Hepatocyte (in vitro differentiated cells): ENCODE measurements at regions not wholly inside any gene's neighbourhood (a gene's known extent, or its start where the extent isn't known, plus 50 kb on each side); places are given as distances from the start of the nearest gene placed in this dataset.

Experiments
- EZH2 ChIP-seq: fragments of 200-600 bp; sonication (generic); IDR thresholded peaks from 2 replicates; pipeline ENCODE4 v1.6.1; 2016; ENCODE audit warnings: antibody characterized with exemption, mild to moderate bottlenecking, borderline replicate concordance
- EZH2phosphoT487 ChIP-seq: fragments of 200-600 bp; sonication (generic); IDR thresholded peaks from one replicate; pipeline ENCODE4 v1.6.1; 2018; ENCODE audit warnings: antibody characterized with exemption, mild to moderate bottlenecking, low read depth, moderate library complexity; ENCODE audit not compliant: unreplicated experiment, severe bottlenecking
- TF ChIP-seq, protein P1 (sequence below): fragments of 200-600 bp; sonication (generic); IDR thresholded peaks from 2 replicates; pipeline ENCODE4 v1.5.1; 2016; ENCODE audit warnings: antibody characterized with exemption, mild to moderate bottlenecking; ENCODE audit not compliant: poor library complexity

DNA sequence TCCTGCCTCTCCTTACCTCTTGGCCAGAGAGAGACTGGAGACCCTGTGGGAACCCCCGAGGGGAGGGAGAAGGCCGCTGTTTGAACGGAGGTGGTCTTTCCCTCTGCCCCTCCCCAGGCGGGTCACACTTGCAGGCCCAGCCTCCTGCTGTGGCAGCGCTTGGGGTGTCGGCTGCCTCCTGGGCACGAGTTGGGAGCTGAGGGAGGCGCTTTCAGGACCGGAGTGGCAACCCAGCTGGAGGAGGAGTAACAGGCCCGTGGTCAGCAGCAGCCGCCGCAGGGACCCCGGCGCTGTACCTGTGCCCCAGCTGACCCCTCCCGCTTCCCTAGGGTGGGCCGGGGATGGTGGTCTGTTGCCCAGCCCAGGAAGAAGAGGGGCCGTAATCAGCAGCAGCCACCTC lies 278.3 kb downstream of the SEC14L1 start:
- TF ChIP-seq, protein P1, sequence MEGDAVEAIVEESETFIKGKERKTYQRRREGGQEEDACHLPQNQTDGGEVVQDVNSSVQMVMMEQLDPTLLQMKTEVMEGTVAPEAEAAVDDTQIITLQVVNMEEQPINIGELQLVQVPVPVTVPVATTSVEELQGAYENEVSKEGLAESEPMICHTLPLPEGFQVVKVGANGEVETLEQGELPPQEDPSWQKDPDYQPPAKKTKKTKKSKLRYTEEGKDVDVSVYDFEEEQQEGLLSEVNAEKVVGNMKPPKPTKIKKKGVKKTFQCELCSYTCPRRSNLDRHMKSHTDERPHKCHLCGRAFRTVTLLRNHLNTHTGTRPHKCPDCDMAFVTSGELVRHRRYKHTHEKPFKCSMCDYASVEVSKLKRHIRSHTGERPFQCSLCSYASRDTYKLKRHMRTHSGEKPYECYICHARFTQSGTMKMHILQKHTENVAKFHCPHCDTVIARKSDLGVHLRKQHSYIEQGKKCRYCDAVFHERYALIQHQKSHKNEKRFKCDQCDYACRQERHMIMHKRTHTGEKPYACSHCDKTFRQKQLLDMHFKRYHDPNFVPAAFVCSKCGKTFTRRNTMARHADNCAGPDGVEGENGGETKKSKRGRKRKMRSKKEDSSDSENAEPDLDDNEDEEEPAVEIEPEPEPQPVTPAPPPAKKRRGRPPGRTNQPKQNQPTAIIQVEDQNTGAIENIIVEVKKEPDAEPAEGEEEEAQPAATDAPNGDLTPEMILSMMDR: no peak
- TF ChIP-seq EZH2 (no peak), EZH2phosphoT487 (no peak)
